Esophagus squamous epithelium (tissue), 4 donors: ENCODE measurements at regions not wholly inside any gene's neighbourhood (a gene's known extent, or its start where the extent isn't known, plus 50 kb on each side); places are given as distances from the start of the nearest gene placed in this dataset.

ENCODE experiments used
- POLR2A ChIP-seq, 4 donors: fragments of 450-650 bp; IDR thresholded peaks; one replicate each; pipeline ENCODE4 v1.6.1; 2017; ENCODE audit warnings: antibody characterized with exemption in 4 of 4, mild to moderate bottlenecking in 4 of 4, moderate library complexity in 3 of 4
- TF ChIP-seq, protein P1 (sequence below), 6 experiments: fragments of 450-650 bp in 4 of 6; fragments of 200-600 bp in 2 of 6; sonication (generic) in 2 of 6; IDR thresholded peaks; one replicate each; pipeline ENCODE4 v1.5.1; 2016 to 2019; ENCODE audit warnings: antibody characterized with exemption in 6 of 6, mild to moderate bottlenecking in 4 of 6, moderate library complexity in 4 of 6

DNA sequence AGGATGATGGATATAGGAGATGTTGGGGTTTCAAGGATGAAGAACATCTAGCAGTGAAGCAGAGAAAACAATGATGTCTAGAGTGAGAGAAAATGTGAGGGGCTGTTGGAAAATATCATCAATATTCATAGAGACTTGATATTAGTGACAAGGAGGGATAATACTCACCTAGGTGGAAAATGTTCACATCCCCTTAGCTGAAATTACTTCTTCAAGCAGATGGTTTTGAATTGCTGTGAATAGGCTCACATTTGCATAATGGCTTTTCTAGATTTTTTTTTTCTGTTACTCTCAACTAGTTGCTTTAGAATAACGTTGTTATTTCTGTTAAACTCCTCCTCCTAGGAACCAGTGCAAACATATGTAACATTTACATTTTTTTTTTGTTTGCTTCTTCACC lies 61.6 kb upstream of the MAP1B start:
- TF ChIP-seq POLR2A (IDR thresholded peaks at IDR 0.05), result no peak
- TF ChIP-seq, protein P1, sequence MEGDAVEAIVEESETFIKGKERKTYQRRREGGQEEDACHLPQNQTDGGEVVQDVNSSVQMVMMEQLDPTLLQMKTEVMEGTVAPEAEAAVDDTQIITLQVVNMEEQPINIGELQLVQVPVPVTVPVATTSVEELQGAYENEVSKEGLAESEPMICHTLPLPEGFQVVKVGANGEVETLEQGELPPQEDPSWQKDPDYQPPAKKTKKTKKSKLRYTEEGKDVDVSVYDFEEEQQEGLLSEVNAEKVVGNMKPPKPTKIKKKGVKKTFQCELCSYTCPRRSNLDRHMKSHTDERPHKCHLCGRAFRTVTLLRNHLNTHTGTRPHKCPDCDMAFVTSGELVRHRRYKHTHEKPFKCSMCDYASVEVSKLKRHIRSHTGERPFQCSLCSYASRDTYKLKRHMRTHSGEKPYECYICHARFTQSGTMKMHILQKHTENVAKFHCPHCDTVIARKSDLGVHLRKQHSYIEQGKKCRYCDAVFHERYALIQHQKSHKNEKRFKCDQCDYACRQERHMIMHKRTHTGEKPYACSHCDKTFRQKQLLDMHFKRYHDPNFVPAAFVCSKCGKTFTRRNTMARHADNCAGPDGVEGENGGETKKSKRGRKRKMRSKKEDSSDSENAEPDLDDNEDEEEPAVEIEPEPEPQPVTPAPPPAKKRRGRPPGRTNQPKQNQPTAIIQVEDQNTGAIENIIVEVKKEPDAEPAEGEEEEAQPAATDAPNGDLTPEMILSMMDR (IDR thresholded peaks at IDR 0.05), result no peak
